Activated naive CD4-positive, alpha-beta T cell treated with anti-CD3 and anti-CD28 coated beads, Interleukin-2, amount 10 ng/mL, durations not matched to agents 7 days and 5 days (primary cell): ENCODE measurements at regions not wholly inside any gene's neighbourhood (a gene's known extent, or its start where the extent isn't known, plus 50 kb on each side); places are given as distances from the start of the nearest gene placed in this dataset.

Source experiments
- CTCF ChIA-PET: fragments of 350-600 bp; sonication (Branson Sonifier 250); formaldehyde crosslinking; loops from one replicate; lab custom pipeline; 2021; ENCODE audit warnings: antibody characterized with exemption; lab: Charles Lee
- DNase-seq: peaks from one replicate; pipeline ENCODE4 v3.0.0-alpha.2; 2020
- H3K27ac Mint-ChIP-seq: one replicate; pipeline ENCODE4 v1.8.0; 2021; ENCODE audit warnings: mild to moderate bottlenecking, moderate library complexity, mixed read lengths
- H3K27me3 Mint-ChIP-seq: one replicate; pipeline ENCODE4 v1.8.0; 2021; ENCODE audit warnings: mild to moderate bottlenecking, mixed read lengths
- H3K36me3 Mint-ChIP-seq: one replicate; pipeline ENCODE4 v1.8.0; 2021; ENCODE audit warnings: mixed read lengths
- H3K4me1 Mint-ChIP-seq: one replicate; pipeline ENCODE4 v1.8.0; 2021; ENCODE audit warnings: mixed read lengths
- H3K4me3 Mint-ChIP-seq: one replicate; pipeline ENCODE4 v1.8.0; 2021; ENCODE audit warnings: mild to moderate bottlenecking, moderate library complexity, mixed read lengths
- H3K9me3 Mint-ChIP-seq: one replicate; pipeline ENCODE4 v1.8.0; 2021; ENCODE audit warnings: mixed read lengths

GRCh38 chr5:110346893-110347358 is 379.5 kb downstream of the TMEM232 start:
- DNase-seq, result no peak
- Mint-ChIP-seq H3K4me1 (no peaks in the 10 kb centered on the region), H3K36me3 (no peaks in the 10 kb centered on the region), H3K27ac (no peak overlapping the region), H3K4me3 (no peak overlapping the region), H3K9me3 (no peaks in the 10 kb centered on the region), H3K27me3 (no peaks in the 10 kb centered on the region)
- CTCF ChIA-PET, result no interaction called here

GRCh38 chr5:110347781-110348180 is 378.7 kb downstream of the TMEM232 start:
- Mint-ChIP-seq H3K4me1 (no peaks in the 10 kb centered on the region), H3K27ac (no peak overlapping the region), H3K36me3 (no peaks in the 10 kb centered on the region), H3K27me3 (no peaks in the 10 kb centered on the region), H3K4me3 (no peak overlapping the region), H3K9me3 (no peaks in the 10 kb centered on the region)
- CTCF ChIA-PET, result no interaction called here
- DNase-seq, result no peak

GRCh38 chr5:110351430-110351829 is 375.0 kb downstream of the TMEM232 start:
- CTCF ChIA-PET, result no interaction called here
- no peaks in the 10 kb centered on the region for H3K9me3 Mint-ChIP-seq
- no peaks in the 10 kb centered on the region for H3K4me1 Mint-ChIP-seq
- no peak for DNase-seq
- no peak overlapping the region for H3K27ac Mint-ChIP-seq
- H3K4me3 Mint-ChIP-seq, result no peak overlapping the region
- no peaks in the 10 kb centered on the region for H3K27me3 Mint-ChIP-seq
- H3K36me3 Mint-ChIP-seq, result no peaks in the 10 kb centered on the region

- Mint-ChIP-seq H3K4me3 (no peak overlapping the region), H3K36me3 (no peaks in the 10 kb centered on the region), H3K27ac (no peak overlapping the region), H3K4me1 (no peaks in the 10 kb centered on the region), H3K9me3 (no peaks in the 10 kb centered on the region), H3K27me3 (no peaks in the 10 kb centered on the region)
- DNase-seq, result no peak
- CTCF ChIA-PET, result no interaction called here
Observed at GRCh38 chr5:110354311-110354710, 372.2 kb downstream of the TMEM232 start.

GRCh38 chr5:110354915-110355644 is 371.4 kb downstream of the TMEM232 start:
- H3K4me1 Mint-ChIP-seq, result no peaks in the 10 kb centered on the region
- no peaks in the 10 kb centered on the region for H3K27me3 Mint-ChIP-seq
- CTCF ChIA-PET, result no interaction called here
- H3K36me3 Mint-ChIP-seq, result no peaks in the 10 kb centered on the region
- H3K4me3 Mint-ChIP-seq, result no peak overlapping the region
- no peak overlapping the region for H3K27ac Mint-ChIP-seq
- DNase-seq, result no peak
- H3K9me3 Mint-ChIP-seq, result no peaks in the 10 kb centered on the region

- Mint-ChIP-seq H3K27me3 (no peaks in the 10 kb centered on the region), H3K4me1 (no peaks in the 10 kb centered on the region), H3K4me3 (no peak overlapping the region), H3K36me3 (no peaks in the 10 kb centered on the region), H3K9me3 (no peaks in the 10 kb centered on the region), H3K27ac (no peak overlapping the region)
- CTCF ChIA-PET, result no interaction called here
- no peak for DNase-seq
Observed at GRCh38 chr5:110356677-110357076, 369.8 kb downstream of the TMEM232 start.

GRCh38 chr5:110359221-110359620 is 367.2 kb downstream of the TMEM232 start:
- CTCF ChIA-PET, result no interaction called here
- Mint-ChIP-seq H3K27me3 (no peaks in the 10 kb centered on the region), H3K36me3 (no peaks in the 10 kb centered on the region), H3K9me3 (no peaks in the 10 kb centered on the region), H3K27ac (no peak overlapping the region), H3K4me3 (no peak overlapping the region), H3K4me1 (no peaks in the 10 kb centered on the region)
- no peak for DNase-seq

- no peak overlapping the region for H3K27ac Mint-ChIP-seq
- CTCF ChIA-PET, result interaction anchor here (1.0 kb wide), 1 partner anchor 11 kb away, joined by 3 read pairs; no protein-coding TSS in a partner anchor
- no peaks in the 10 kb centered on the region for H3K4me1 Mint-ChIP-seq
- H3K27me3 Mint-ChIP-seq, result no peaks in the 10 kb centered on the region
- no peaks in the 10 kb centered on the region for H3K9me3 Mint-ChIP-seq
- H3K4me3 Mint-ChIP-seq, result no peak overlapping the region
- no peak for DNase-seq
- no peaks in the 10 kb centered on the region for H3K36me3 Mint-ChIP-seq
Observed at GRCh38 chr5:110361471-110361870, 365.0 kb downstream of the TMEM232 start.

GRCh38 chr5:110362261-110362660 is 364.2 kb downstream of the TMEM232 start:
- CTCF ChIA-PET, result interaction anchor here (1.0 kb wide), 1 partner anchor 12 kb away, joined by 3 read pairs; no protein-coding TSS in a partner anchor
- no peak overlapping the region for H3K4me3 Mint-ChIP-seq
- no peaks in the 10 kb centered on the region for H3K4me1 Mint-ChIP-seq
- H3K27ac Mint-ChIP-seq, result no peak overlapping the region
- no peaks in the 10 kb centered on the region for H3K9me3 Mint-ChIP-seq
- H3K27me3 Mint-ChIP-seq, result no peaks in the 10 kb centered on the region
- no peaks in the 10 kb centered on the region for H3K36me3 Mint-ChIP-seq
- no peak for DNase-seq

GRCh38 chr5:110366716-110367115 is 359.8 kb downstream of the TMEM232 start:
- Mint-ChIP-seq H3K27ac (no peak overlapping the region), H3K4me3 (no peak overlapping the region), H3K9me3 (no peaks in the 10 kb centered on the region), H3K36me3 (no peaks in the 10 kb centered on the region), H3K27me3 (no peaks in the 10 kb centered on the region), H3K4me1 (no peaks in the 10 kb centered on the region)
- no peak for DNase-seq
- CTCF ChIA-PET, result no interaction called here
